Panc1 (cell line): ENCODE measurements at regions not wholly inside any gene's neighbourhood (a gene's known extent, or its start where the extent isn't known, plus 50 kb on each side); places are given as distances from the start of the nearest gene placed in this dataset.

Source experiments
- ATAC-seq: fragments of 200-7000 bp; cut with Tn5 transposase; 2 replicates; pipeline ENCODE4 v1.9.1; 2020; ENCODE audit warnings: mild to moderate bottlenecking, moderate library complexity
- BruUV-seq: library from RNA; stranded (reverse); fragments of 400-500 nt; replicated peaks from 2 replicates; lab custom pipeline; 2021; lab: Mats Ljungman, UMichigan
- CTCF ChIA-PET: fragments of 300-600 bp; sonication (Branson Sonifier 250); formaldehyde crosslinking; loops from one replicate; lab custom pipeline; 2022; ENCODE audit warnings: antibody characterized with exemption; lab: Charles Lee
- POLR2A ChIA-PET: fragments of 300-600 bp; sonication (Branson Sonifier 250); formaldehyde crosslinking; loops from one replicate; lab custom pipeline; 2022; ENCODE audit warnings: antibody characterized with exemption; lab: Charles Lee
- DNase-seq: peaks from one replicate; pipeline ENCODE4 v3.0.0-alpha.2; 2010; ENCODE audit warnings: low read depth, low spot score
- H3K27ac ChIP-seq: 2 replicates; pipeline ENCODE4 v1.5.1; 2011; ENCODE audit warnings: mild to moderate bottlenecking, low read length, inconsistent platforms
- H3K27me3 ChIP-seq: fragments of 200-500 bp; sonication (Bioruptor generic); 2 replicates; pipeline ENCODE4 v1.6.0; 2014; ENCODE audit warnings: low read length, inconsistent platforms; ENCODE audit not compliant: control insufficient read depth, insufficient read depth
- H3K36me3 ChIP-seq: fragments of 200-500 bp; sonication (Bioruptor generic); 2 replicates; pipeline ENCODE4 v1.5.1; 2014; ENCODE audit warnings: inconsistent platforms, mild to moderate bottlenecking, low read length, moderate library complexity; ENCODE audit not compliant: control insufficient read depth, insufficient read depth
- H3K4me1 ChIP-seq: 2 replicates; pipeline ENCODE4 v1.5.1; 2011; ENCODE audit warnings: inconsistent platforms, mild to moderate bottlenecking, low read length, moderate library complexity; ENCODE audit not compliant: control insufficient read depth, insufficient read depth
- H3K4me3 ChIP-seq, 2 experiments: 2 replicates each; pipeline ENCODE4 v1.5.1; 2011 to 2012; ENCODE audit warnings: low read depth in 2 of 2, low read length in 2 of 2, mild to moderate bottlenecking in 2 of 2, inconsistent platforms in 1 of 2, moderate library complexity in 1 of 2
- H3K9me3 ChIP-seq: fragments of 200-500 bp; sonication (Bioruptor generic); 2 replicates; pipeline ENCODE4 v1.5.1; 2014; ENCODE audit warnings: low read depth, mild to moderate bottlenecking, inconsistent platforms, low read length, moderate library complexity; ENCODE audit not compliant: control insufficient read depth, insufficient read depth
- POLR2AphosphoS5 ChIP-seq: IDR thresholded peaks from 2 replicates; pipeline ENCODE4 v1.6.1; 2012; ENCODE audit warnings: mild to moderate bottlenecking, low read depth, low read length, moderate library complexity
- SIN3A ChIP-seq: IDR thresholded peaks from 2 replicates; pipeline ENCODE4 v1.6.1; 2012; ENCODE audit warnings: low read depth, mild to moderate bottlenecking, low read length, moderate library complexity, borderline replicate concordance; ENCODE audit not compliant: insufficient read depth
- TCF7L2 ChIP-seq: IDR thresholded peaks from 2 replicates; pipeline ENCODE4 v1.6.1; 2011; ENCODE audit warnings: mild to moderate bottlenecking, low read depth, low read length, inconsistent platforms
- in situ Hi-C: cut with HindIII; loops from 2 replicates; pipeline ENCODE4 v1.10.0; 2016; ENCODE audit warnings: low sequenced_read_pairs, low pct_unique_long_range_greater_than_20kb
- intact Hi-C: fragments of 100-400 bp; cut with micrococcal nuclease; formaldehyde crosslinking; loops from one replicate; pipeline ENCODE4 v1.10.0; 2022; ENCODE audit not compliant: unreplicated experiment
- TF ChIP-seq, protein P1 (sequence below), 2 experiments: IDR thresholded peaks; 2 replicates each; pipeline ENCODE4 v1.6.1; 2011 to 2012; ENCODE audit warnings: low read depth in 2 of 2, control low read depth in 1 of 2, low read length in 1 of 2, mild to moderate bottlenecking in 1 of 2, moderate library complexity in 1 of 2; ENCODE audit not compliant: insufficient read depth in 1 of 2
- TF ChIP-seq, protein P2 (sequence below): fragments of 450-650 bp; IDR thresholded peaks from 2 replicates; pipeline ENCODE4 v1.5.1; 2017; ENCODE audit warnings: mild to moderate bottlenecking

DNA sequence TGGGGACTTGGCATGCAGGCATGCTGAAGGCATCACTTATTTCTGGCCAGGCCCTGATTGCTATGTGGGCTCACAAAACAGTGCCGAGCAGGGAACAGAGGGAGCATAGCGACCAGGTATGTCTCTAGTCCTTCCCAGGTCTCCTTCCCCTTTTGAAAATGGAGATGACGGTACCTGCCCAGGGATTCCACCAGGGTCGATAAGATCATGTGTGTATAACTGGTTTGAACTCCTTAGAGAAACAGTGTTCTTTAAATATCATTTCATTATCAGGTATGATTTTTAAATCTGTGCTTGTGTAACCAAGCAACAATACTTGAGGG, 280.6 kb downstream of the FOXO1 start:
- Histone ChIP-seq H3K36me3 (no peaks in the 10 kb centered on the region), H3K27me3 (no peaks in the 10 kb centered on the region), H3K9me3 (no peaks in the 10 kb centered on the region), H3K4me1 (no peaks in the 10 kb centered on the region), H3K27ac (no peak overlapping the region), H3K4me3 (no peak overlapping the region)
- DNase-seq: no peak
- intact Hi-C loops: no loop called here
- ATAC-seq: no peak
- POLR2A ChIA-PET: no interaction called here
- in situ Hi-C loops: no loop called here
- TF ChIP-seq SIN3A: no peak
- TF ChIP-seq, protein P1, sequence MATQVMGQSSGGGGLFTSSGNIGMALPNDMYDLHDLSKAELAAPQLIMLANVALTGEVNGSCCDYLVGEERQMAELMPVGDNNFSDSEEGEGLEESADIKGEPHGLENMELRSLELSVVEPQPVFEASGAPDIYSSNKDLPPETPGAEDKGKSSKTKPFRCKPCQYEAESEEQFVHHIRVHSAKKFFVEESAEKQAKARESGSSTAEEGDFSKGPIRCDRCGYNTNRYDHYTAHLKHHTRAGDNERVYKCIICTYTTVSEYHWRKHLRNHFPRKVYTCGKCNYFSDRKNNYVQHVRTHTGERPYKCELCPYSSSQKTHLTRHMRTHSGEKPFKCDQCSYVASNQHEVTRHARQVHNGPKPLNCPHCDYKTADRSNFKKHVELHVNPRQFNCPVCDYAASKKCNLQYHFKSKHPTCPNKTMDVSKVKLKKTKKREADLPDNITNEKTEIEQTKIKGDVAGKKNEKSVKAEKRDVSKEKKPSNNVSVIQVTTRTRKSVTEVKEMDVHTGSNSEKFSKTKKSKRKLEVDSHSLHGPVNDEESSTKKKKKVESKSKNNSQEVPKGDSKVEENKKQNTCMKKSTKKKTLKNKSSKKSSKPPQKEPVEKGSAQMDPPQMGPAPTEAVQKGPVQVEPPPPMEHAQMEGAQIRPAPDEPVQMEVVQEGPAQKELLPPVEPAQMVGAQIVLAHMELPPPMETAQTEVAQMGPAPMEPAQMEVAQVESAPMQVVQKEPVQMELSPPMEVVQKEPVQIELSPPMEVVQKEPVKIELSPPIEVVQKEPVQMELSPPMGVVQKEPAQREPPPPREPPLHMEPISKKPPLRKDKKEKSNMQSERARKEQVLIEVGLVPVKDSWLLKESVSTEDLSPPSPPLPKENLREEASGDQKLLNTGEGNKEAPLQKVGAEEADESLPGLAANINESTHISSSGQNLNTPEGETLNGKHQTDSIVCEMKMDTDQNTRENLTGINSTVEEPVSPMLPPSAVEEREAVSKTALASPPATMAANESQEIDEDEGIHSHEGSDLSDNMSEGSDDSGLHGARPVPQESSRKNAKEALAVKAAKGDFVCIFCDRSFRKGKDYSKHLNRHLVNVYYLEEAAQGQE (IDR thresholded peaks at IDR 0.05; ENCODE audit: insufficient read depth in 1 of 2, low read depth in 2 of 2, low read length in 1 of 2): no peak
- TF ChIP-seq TCF7L2: no peak
- no peak for TF ChIP-seq POLR2AphosphoS5
- TF ChIP-seq, protein P2, sequence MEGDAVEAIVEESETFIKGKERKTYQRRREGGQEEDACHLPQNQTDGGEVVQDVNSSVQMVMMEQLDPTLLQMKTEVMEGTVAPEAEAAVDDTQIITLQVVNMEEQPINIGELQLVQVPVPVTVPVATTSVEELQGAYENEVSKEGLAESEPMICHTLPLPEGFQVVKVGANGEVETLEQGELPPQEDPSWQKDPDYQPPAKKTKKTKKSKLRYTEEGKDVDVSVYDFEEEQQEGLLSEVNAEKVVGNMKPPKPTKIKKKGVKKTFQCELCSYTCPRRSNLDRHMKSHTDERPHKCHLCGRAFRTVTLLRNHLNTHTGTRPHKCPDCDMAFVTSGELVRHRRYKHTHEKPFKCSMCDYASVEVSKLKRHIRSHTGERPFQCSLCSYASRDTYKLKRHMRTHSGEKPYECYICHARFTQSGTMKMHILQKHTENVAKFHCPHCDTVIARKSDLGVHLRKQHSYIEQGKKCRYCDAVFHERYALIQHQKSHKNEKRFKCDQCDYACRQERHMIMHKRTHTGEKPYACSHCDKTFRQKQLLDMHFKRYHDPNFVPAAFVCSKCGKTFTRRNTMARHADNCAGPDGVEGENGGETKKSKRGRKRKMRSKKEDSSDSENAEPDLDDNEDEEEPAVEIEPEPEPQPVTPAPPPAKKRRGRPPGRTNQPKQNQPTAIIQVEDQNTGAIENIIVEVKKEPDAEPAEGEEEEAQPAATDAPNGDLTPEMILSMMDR: no peak
- CTCF ChIA-PET: no interaction called here
- BruUV-seq: no TSS peak

DNA sequence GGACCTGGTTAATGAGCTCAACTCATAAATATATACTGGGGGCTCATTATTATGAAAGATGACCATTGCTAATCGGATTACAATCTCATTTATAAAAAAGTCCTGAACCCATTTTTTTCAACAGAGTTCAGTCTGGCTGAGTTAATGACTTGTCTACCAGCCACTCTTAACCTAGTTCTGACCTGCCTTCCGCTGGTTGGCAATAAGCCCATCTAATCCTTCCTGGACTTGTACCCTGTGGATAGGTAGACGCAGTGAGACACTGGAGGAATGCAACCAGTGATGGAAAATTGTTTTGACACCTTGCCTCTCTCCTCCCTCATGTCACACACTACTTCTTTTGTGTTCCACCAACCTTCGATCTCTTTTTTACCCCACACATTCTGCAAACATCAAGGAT, 279.9 kb downstream of the FOXO1 start:
- no peak for TF ChIP-seq POLR2AphosphoS5
- no peak for TF ChIP-seq SIN3A
- TF ChIP-seq, protein P2: no peak
- TF ChIP-seq, protein P1 (IDR thresholded peaks at IDR 0.05; ENCODE audit: insufficient read depth in 1 of 2, low read depth in 2 of 2, low read length in 1 of 2): no peak
- TF ChIP-seq TCF7L2: no peak
- BruUV-seq: no TSS peak
- Histone ChIP-seq H3K36me3 (no peaks in the 10 kb centered on the region), H3K4me3 (no peak overlapping the region), H3K27ac (no peak overlapping the region), H3K27me3 (no peaks in the 10 kb centered on the region), H3K4me1 (no peaks in the 10 kb centered on the region), H3K9me3 (no peaks in the 10 kb centered on the region)
- no peak for ATAC-seq
- in situ Hi-C loops: no loop called here
- POLR2A ChIA-PET: no interaction called here
- DNase-seq: no peak
- CTCF ChIA-PET: no interaction called here
- intact Hi-C loops: no loop called here
